Breast epithelium (tissue), 4 donors: ENCODE measurements at regions not wholly inside any gene's neighbourhood (a gene's known extent, or its start where the extent isn't known, plus 50 kb on each side); places are given as distances from the start of the nearest gene placed in this dataset.

Experiments used
- DNase-seq, 2 donors: peaks; one replicate each; pipeline ENCODE4 v3.0.0-alpha.2; 2019; ENCODE audit warnings: low spot score in 2 of 2
- H3K27ac ChIP-seq, 2 donors: fragments of 200-600 bp; sonication (generic) in 1 of 2; one replicate each; pipeline ENCODE4 v1.5.1; 2016 to 2019; ENCODE audit warnings: mild to moderate bottlenecking in 1 of 2
- H3K27me3 ChIP-seq, 2 donors: fragments of 200-600 bp; sonication (generic) in 1 of 2; one replicate each; pipeline versions ENCODE4 v1.5.1 to v1.6.0; 2017 to 2019; ENCODE audit warnings: control low read depth in 1 of 2, mild to moderate bottlenecking in 1 of 2
- H3K36me3 ChIP-seq: fragments of 200-600 bp; one replicate; pipeline ENCODE4 v1.5.1; 2019
- H3K4me1 ChIP-seq, 2 donors: fragments of 200-600 bp; sonication (generic); one replicate each; pipeline ENCODE4 v1.5.1; 2016 to 2019; ENCODE audit warnings: control low read depth in 1 of 2
- H3K4me3 ChIP-seq, 3 donors: fragments of 200-600 bp; sonication (generic); 1 replicate in 2 of 3; 2 replicates in 1 of 3; pipeline ENCODE4 v1.5.1; 2016 to 2019; ENCODE audit warnings: mild to moderate bottlenecking in 3 of 3, moderate library complexity in 2 of 3
- H3K9me3 ChIP-seq, 2 donors: fragments of 200-600 bp; sonication (generic) in 1 of 2; one replicate each; pipeline ENCODE4 v1.5.1; 2016 to 2019; ENCODE audit warnings: control low read depth in 1 of 2
- POLR2A ChIP-seq: fragments of 450-650 bp; IDR thresholded peaks from one replicate; pipeline ENCODE4 v1.6.1; 2016; ENCODE audit warnings: antibody characterized with exemption, mild to moderate bottlenecking, moderate library complexity
- POLR2AphosphoS5 ChIP-seq, 3 donors: sonication (generic); formaldehyde crosslinking; IDR thresholded peaks; one replicate each; pipeline ENCODE4 v1.6.1; 2017; ENCODE audit warnings: antibody characterized with exemption in 3 of 3
- intact Hi-C: fragments of 100-400 bp; cut with DNase I; formaldehyde crosslinking; loops from one replicate; pipeline ENCODE4 v1.15.1; 2023; ENCODE audit warnings: low total_unique reads
- TF ChIP-seq, protein P1 (sequence below), 3 donors: fragments of 450-650 bp; IDR thresholded peaks; one replicate each; pipeline ENCODE4 v1.5.1; 2016 to 2017; ENCODE audit warnings: antibody characterized with exemption in 3 of 3, mild to moderate bottlenecking in 3 of 3, moderate library complexity in 3 of 3

DNA sequence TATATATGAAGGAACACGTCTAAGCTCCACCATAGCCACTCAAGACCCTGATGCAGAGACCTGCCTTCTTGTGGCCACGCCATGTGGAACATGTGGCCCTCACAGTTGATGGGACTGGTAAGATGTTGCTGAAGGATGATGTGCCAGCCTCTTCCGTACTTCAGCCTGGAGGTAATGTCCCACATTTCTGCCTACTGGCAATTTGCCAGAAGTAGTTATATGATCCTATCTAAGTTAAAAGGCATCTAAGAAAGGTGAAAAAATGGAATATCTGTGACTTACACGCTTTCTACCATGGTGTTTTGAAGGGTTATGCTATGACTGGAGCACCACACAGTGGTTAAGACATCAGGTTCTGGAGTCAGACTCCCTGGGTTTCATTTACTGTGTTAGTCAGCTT lies 948.7 kb upstream of the GHITM start:
- no peaks in the 10 kb centered on the region for H3K4me1 ChIP-seq
- H3K27ac ChIP-seq = no peak overlapping the region
- TF ChIP-seq, protein P1, sequence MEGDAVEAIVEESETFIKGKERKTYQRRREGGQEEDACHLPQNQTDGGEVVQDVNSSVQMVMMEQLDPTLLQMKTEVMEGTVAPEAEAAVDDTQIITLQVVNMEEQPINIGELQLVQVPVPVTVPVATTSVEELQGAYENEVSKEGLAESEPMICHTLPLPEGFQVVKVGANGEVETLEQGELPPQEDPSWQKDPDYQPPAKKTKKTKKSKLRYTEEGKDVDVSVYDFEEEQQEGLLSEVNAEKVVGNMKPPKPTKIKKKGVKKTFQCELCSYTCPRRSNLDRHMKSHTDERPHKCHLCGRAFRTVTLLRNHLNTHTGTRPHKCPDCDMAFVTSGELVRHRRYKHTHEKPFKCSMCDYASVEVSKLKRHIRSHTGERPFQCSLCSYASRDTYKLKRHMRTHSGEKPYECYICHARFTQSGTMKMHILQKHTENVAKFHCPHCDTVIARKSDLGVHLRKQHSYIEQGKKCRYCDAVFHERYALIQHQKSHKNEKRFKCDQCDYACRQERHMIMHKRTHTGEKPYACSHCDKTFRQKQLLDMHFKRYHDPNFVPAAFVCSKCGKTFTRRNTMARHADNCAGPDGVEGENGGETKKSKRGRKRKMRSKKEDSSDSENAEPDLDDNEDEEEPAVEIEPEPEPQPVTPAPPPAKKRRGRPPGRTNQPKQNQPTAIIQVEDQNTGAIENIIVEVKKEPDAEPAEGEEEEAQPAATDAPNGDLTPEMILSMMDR (IDR thresholded peaks at IDR 0.05) = no peak
- TF ChIP-seq POLR2AphosphoS5 (IDR thresholded peaks at IDR 0.05) = no peak
- no peak for TF ChIP-seq POLR2A
- no peaks in the 10 kb centered on the region for H3K27me3 ChIP-seq
- no peak for DNase-seq
- H3K36me3 ChIP-seq = no peaks in the 10 kb centered on the region
- no peak overlapping the region for H3K4me3 ChIP-seq
- no peaks in the 10 kb centered on the region for H3K9me3 ChIP-seq
- intact Hi-C loops = no loop called here

DNA sequence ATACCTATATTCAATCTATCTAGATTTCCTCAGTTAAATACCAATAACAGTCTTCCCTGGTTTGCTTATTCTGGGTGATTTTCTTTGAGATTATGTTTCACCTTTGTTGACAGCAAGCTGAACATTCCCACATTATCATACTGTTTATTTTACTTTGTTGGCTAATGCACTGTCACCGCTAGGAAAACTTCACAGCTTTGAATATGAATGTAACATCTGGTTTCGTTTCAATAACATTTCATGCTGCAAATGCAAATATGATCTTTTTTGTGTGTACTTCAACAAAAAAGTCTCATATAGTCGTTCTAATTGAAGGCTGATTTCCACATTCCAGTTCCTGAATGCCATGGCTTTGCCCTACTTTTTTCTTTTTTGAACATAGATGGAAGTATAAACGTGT lies 946.3 kb upstream of the GHITM start:
- no peak overlapping the region for H3K4me3 ChIP-seq
- H3K27ac ChIP-seq = no peak overlapping the region
- no peaks in the 10 kb centered on the region for H3K36me3 ChIP-seq
- H3K27me3 ChIP-seq = no peaks in the 10 kb centered on the region
- H3K9me3 ChIP-seq = no peaks in the 10 kb centered on the region
- DNase-seq = no peak
- no peaks in the 10 kb centered on the region for H3K4me1 ChIP-seq
- no peak for TF ChIP-seq POLR2AphosphoS5 (IDR thresholded peaks at IDR 0.05)
- TF ChIP-seq POLR2A = no peak
- TF ChIP-seq, protein P1 (IDR thresholded peaks at IDR 0.05) = no peak
- intact Hi-C loops = no loop called here

DNA sequence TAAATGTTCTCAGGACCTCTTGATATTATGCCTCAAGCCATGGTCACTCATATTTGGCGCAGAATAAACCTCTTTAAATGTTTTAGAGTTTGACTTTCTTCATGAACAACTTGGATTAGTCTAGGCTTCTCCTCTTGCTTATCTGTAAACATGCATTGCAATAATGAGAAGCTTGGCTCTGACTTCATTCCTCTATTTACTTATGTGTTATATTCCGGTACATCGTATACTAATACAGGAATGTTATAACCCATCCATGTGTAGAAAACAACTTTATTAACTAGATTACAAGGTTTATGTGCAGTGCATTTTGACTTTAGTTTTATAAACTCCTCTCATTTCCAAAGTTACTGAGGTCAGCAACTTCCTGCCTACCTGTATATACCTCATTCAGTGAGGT lies 944.3 kb upstream of the GHITM start:
- Histone ChIP-seq H3K27me3 (no peaks in the 10 kb centered on the region), H3K4me1 (no peaks in the 10 kb centered on the region), H3K27ac (no peak overlapping the region), H3K4me3 (no peak overlapping the region), H3K36me3 (no peaks in the 10 kb centered on the region), H3K9me3 (no peaks in the 10 kb centered on the region)
- DNase-seq = no peak
- TF ChIP-seq POLR2AphosphoS5 (IDR thresholded peaks at IDR 0.05) (no peak), POLR2A (no peak)
- TF ChIP-seq, protein P1 (IDR thresholded peaks at IDR 0.05) = no peak
- intact Hi-C loops = no loop called here

DNA sequence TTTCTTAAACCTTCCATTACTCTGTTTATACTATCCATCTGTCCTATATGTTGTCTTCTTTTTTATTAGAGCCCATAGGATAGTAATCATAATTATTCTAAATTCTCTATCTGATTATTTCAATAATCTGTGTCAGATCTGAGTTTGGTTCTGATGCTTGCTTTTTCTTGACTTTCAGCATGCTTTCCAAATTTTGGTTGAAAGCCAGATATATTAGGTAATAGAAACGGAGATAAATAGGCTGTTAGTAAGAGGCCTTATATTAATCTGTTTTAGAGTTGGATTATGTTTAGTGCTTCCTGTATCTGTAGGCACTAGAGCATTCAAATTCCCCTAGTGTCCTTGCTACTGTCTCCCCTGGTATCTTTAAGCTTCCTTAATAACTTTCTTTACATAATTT lies 939.9 kb upstream of the GHITM start:
- H3K4me3 ChIP-seq = no peak overlapping the region
- H3K36me3 ChIP-seq = no peaks in the 10 kb centered on the region
- no peaks in the 10 kb centered on the region for H3K9me3 ChIP-seq
- intact Hi-C loops = no loop called here
- no peaks in the 10 kb centered on the region for H3K4me1 ChIP-seq
- TF ChIP-seq, protein P1 (IDR thresholded peaks at IDR 0.05) = no peak
- TF ChIP-seq POLR2AphosphoS5 (IDR thresholded peaks at IDR 0.05) = no peak
- TF ChIP-seq POLR2A = no peak
- H3K27ac ChIP-seq = no peak overlapping the region
- no peak for DNase-seq
- H3K27me3 ChIP-seq = no peaks in the 10 kb centered on the region

DNA sequence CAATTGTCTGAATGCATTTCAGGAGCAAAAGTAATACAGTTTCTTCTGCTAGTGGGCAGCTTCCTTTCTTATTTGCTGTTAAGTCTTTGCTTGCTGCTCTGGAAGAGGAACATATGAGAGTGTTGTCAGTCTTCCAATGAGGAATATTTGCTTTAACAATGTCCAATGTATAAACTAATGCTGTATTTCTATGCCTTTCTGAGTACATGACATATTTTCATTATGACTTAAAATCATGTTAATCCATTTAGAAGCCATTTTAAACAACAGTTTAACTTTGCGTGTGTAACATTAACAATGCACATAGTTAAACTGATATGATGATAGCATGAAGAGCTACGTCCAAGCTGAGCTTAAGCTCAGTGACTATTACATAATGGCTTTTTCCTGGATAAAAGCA lies 933.4 kb upstream of the GHITM start:
- DNase-seq = no peak
- no peaks in the 10 kb centered on the region for H3K36me3 ChIP-seq

More for the DNA sequence above, 933.4 kb upstream of the GHITM start:
- Histone ChIP-seq H3K27me3 (no peaks in the 10 kb centered on the region), H3K4me3 (no peak overlapping the region), H3K4me1 (no peaks in the 10 kb centered on the region), H3K9me3 (no peaks in the 10 kb centered on the region), H3K27ac (no peak overlapping the region)
- intact Hi-C loops = no loop called here
- TF ChIP-seq POLR2AphosphoS5 (IDR thresholded peaks at IDR 0.05) (no peak), POLR2A (no peak)
- TF ChIP-seq, protein P1 (IDR thresholded peaks at IDR 0.05) = no peak
